ENCODE measurements at regions not wholly inside any gene's neighbourhood (a gene's known extent, or its start where the extent isn't known, plus 50 kb on each side); places are given as distances from the start of the nearest gene placed in this dataset.

DNA sequence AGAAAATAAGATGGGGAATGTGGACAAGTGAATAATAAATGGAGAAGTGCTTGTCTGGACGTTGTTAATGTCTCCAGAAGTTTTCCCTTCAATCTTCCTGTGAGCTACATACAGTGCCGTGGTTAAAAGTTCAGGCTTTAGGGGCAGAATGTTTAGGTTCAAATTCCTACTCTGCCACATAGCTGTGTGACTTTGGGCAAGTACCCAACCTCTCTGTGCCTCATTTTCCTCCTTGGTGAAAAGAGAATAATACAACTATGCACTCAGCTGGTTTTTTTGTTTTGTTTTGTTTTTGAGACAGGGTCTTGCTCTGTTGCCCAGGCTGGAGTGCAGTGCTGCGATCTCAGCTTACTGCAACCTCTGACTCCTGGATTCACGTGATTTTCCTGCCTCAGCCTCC is 143.5 kb downstream of the CHIC2 start:
- no peak for DNase-seq (ENCODE audit: low read depth in 2 of 2)

- peak in 1 of 2 donors; percentile 26 for DNase-seq (ENCODE audit: low read depth in 2 of 2)
These were observed 144.3 kb downstream of the CHIC2 start for GRCh38 chr4:53920116-53920515.

DNA sequence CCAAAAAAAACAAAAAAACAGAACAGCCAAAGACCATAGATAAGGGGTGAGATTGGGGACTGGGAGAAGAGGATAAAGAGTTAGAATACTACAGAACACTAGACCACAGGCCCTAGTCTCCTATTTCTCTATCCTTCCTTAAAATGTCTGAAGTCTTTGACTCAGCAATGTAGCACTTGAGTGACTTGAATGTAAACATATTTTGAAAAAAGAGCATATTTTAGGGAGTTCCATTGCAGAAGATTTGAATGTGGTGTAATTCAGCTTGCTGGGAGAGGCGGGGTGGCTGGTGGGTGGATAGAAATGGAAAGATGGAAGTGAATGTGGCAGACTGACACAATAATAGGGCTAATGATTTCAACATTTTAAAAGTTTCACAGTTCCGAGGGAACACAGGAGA is 144.9 kb downstream of the CHIC2 start:
- DNase-seq (ENCODE audit: low read depth in 2 of 2), result no peak

DNA sequence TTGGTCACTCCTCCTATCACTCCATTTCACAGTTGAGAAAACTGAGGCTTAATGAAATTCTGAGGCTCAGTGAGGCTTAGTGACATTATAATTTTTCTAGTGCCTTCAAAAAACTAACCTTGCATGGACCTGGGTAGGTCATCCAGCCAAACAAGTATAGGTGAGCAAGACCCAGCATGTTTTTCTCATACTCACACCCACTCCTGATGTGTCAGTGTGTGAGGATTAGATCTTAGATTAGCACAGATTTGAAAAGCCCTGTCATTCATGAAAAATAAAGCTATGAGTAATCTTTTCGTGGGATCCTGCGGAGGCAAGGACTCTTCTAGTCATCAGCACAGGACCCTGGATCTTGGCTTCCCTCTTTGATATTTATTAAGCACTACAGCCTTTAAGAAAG is 146.7 kb downstream of the CHIC2 start:
- no peak for DNase-seq (ENCODE audit: low read depth in 2 of 2)

- no peak for DNase-seq (ENCODE audit: low read depth in 2 of 2)
These were observed 147.9 kb downstream of the CHIC2 start for GRCh38 chr4:53916431-53916889.

- peak in 1 of 2 donors; percentile 38 for DNase-seq (ENCODE audit: low read depth in 2 of 2)
These were observed 149.9 kb downstream of the CHIC2 start for GRCh38 chr4:53914313-53915016.

GRCh38 chr4:53913771-53914170 is 150.6 kb downstream of the CHIC2 start:
- no peak for DNase-seq (ENCODE audit: low read depth in 2 of 2)

DNA sequence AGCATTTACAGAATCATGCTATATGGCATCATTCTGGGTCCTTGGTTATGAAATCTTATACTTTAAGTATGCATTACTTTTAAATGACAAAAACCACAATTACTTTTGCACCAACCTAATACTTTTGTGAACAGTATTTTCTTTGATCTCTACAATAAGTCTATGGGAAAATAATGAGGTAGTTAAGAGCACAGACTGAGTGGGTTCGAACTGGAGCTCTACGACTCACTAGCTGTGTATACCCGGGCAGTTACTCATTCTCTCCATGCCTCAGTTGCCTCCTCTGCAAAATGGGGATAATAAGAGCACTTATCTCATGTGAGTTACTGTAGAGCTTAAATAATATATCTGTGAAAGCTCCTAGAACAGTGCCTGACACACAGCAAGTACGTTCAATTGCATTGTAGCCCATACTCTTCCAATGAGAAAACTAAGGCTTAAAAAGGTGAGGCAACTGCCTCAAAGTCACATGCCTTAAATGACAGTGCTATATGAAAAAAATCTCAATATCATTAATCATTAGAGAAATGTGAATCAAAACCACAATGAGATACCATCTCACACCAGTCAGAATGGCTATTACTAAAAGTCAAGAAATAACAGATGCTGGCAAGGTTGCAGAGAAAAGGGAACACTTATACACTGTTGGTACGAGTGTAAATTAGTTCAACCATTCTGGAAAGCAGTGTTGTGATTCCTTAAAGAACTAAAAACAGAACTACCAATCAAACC is 151.5 kb downstream of the CHIC2 start:
- DNase-seq (ENCODE audit: low read depth in 2 of 2), result no peak

DNA sequence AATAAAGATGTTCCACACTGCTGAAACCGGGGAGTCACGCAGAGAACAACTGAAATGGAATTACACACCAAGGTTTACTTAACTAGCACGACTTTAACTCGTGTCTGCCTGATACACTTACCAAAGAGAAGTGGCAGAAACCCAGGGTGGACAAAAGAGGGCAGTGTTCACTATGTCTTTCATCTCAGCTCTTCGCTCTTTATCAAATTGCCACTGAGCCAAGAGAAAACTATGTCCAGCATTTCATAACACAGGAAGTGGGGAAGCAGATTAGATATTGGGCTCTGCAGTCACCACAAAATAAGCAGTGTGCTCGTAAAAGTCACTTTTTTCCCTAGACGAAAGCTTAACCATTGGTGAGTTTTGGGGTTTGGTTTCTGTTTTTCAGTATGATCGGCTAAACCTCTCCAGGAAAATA is 155.7 kb downstream of the CHIC2 start:
- peak; percentile 86 to 88 for DNase-seq (ENCODE audit: low read depth in 2 of 2)

- DNase-seq (ENCODE audit: low read depth in 2 of 2), result no peak
These were observed 156.6 kb downstream of the CHIC2 start for GRCh38 chr4:53907772-53908171.

- DNase-seq (ENCODE audit: low read depth in 2 of 2), result no peak
These were observed 157.7 kb downstream of the CHIC2 start for GRCh38 chr4:53906606-53907190.

DNA sequence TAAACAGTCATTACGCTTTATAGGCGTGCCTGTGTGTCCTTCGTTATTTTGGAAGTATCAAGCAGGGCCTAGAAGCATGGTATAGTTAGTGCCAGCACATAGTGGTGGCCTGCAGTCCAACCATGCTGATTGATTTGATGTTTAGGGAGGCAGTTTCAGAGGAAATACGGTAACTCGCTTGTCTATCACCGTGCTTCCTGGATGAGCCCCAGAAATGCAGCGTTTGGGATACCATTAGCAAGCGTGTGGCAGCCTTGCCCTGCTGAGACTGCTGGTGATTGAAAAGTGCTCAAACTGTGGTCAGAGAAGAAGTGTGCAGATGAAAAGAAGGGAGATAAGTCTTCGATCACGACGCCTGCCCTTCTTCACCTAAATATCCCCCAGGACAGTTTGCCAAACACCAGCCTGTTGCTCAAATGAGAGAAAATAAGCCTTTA is 158.4 kb downstream of the CHIC2 start:
- DNase-seq (ENCODE audit: low read depth in 2 of 2), result peak; percentile 44 to 65

- DNase-seq (ENCODE audit: low read depth in 2 of 2), result no peak
These were observed 159.0 kb downstream of the CHIC2 start for GRCh38 chr4:53905276-53905940.

DNA sequence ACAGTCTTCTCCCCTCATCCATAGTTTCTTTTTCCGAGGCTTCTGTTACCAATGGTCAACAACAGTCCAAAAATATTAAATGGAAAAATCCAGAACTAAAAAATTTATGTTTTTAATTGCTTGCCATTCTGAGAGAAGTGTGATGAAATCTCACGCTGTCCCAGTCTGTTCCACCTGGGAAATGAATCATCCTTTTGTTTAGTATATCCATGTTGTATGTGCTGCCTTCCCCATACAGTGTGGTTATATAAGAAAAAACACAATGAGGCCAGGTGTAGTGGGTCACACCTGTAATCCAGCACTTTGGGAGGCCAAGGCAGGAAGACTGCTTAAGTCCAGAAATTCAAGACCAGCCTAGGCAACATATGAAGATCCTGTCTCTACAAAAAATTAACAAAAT is 161.6 kb downstream of the CHIC2 start:
- DNase-seq (ENCODE audit: low read depth in 2 of 2), result no peak

- no peak for DNase-seq (ENCODE audit: low read depth in 2 of 2)
These were observed 164.1 kb downstream of the CHIC2 start for GRCh38 chr4:53900271-53900649.

DNA sequence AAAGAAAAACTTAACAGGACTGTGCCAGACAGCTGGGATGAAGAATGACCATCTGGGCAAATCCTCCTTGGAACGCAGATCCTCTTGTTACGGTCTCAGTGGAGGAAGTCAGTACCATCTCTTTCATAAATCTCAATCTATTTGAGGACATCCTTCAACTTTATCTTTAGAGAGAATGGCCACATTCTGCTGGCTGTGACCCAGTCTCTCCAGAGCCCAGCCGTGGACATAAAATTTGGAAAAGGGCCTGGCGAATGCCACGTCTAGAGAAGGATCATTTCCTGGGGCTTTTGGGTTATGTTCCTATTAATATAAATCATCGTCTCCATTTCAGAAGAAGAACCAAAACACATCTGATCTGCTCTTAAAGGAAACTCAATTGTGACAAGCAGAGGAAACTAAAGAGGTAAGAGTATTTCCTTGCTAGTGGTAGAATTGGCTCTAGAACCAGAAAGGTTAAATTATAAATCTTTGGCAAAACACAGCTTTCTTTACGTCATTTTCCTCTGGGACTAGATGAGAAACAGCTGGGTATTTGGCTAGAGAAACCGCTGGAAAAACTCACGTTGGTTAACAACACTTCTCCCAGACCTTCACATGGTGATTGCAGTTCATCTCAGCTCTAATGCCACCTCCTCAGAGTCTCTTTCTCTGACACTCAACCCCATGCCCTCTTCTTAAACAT is 164.7 kb downstream of the CHIC2 start:
- peak in 1 of 2 donors; percentile 26 for DNase-seq (ENCODE audit: low read depth in 2 of 2)

GRCh38 chr4:53895137-53895536 is 169.3 kb downstream of the CHIC2 start:
- no peak for DNase-seq (ENCODE audit: low read depth in 2 of 2)

DNA sequence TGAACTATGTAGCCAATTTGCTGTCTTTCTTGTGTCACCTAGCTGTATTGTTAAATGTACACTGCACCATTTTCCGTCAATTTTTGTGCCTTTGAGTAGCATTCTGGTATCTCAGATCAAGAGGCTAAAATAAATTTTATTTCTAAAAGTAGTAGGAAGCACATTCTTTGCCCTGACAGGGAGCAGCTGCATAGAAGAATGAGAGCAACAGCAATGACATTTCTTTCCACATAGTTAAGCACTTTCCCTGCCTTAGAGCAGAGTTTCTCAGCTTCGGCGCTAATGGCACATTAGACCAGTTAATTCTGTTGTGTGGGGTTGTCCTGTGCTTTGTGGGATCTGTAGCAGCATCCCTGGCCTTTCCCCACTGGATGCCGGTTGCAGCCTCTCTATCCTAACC is 173.9 kb downstream of the CHIC2 start:
- no peak for DNase-seq (ENCODE audit: low read depth in 2 of 2)

- no peak for DNase-seq (ENCODE audit: low read depth in 2 of 2)
These were observed 174.9 kb downstream of the CHIC2 start for GRCh38 chr4:53889326-53890055.

DNA sequence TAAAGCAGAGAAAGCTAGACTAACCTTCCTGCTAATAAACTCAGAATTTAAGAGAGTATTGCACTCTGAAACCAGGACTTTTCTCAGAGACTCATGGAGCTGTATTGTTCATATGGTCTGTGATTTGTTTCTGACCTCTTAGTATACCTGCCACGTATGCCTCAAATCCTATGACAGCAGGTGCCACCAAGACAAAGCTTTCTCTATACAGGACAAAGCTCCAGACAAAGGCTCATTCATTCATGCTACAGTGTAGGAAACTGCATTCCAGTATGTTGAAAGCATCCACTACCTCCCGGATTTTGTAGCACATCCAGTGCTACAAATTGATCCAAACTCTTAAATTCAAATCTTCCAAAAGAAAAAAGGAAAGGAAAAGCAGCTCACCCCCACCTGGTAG is 178.3 kb downstream of the CHIC2 start:
- DNase-seq (ENCODE audit: low read depth in 2 of 2), result no peak

GRCh38 chr4:53885668-53886067 is 178.7 kb downstream of the CHIC2 start:
- no peak for DNase-seq (ENCODE audit: low read depth in 2 of 2)

Measured in dermis microvascular lymphatic vessel endothelial cell (primary cell).